GM12874 (cell line): ENCODE measurements at regions not wholly inside any gene's neighbourhood (a gene's known extent, or its start where the extent isn't known, plus 50 kb on each side); places are given as distances from the start of the nearest gene placed in this dataset.

Experiments used
- TF ChIP-seq, protein P1 (sequence below): IDR thresholded peaks from 2 replicates; pipeline ENCODE4 v1.5.1; 2011; ENCODE audit warnings: low read depth, mild to moderate bottlenecking, control low read depth, low read length, moderate library complexity; ENCODE audit not compliant: insufficient read depth

DNA sequence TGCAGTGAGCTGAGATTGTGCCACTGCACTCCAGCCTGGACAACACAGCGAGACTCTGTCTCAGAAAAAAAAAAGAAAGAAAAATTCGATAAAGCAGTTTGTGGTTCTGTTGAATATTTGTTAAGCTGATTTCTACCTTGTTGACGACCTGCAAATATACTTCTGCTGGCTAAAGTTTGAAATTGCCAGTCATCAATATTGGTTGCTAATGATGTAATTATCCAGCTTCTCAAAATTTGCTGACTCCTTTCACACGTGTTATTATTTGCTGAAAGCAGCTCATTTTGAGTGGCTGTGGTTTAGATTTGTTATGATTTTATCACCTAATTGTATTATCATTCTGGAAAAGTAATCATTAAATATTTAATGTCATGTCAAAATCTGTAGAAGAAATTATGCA lies 774.3 kb downstream of the QKI start:
- TF ChIP-seq, protein P1, sequence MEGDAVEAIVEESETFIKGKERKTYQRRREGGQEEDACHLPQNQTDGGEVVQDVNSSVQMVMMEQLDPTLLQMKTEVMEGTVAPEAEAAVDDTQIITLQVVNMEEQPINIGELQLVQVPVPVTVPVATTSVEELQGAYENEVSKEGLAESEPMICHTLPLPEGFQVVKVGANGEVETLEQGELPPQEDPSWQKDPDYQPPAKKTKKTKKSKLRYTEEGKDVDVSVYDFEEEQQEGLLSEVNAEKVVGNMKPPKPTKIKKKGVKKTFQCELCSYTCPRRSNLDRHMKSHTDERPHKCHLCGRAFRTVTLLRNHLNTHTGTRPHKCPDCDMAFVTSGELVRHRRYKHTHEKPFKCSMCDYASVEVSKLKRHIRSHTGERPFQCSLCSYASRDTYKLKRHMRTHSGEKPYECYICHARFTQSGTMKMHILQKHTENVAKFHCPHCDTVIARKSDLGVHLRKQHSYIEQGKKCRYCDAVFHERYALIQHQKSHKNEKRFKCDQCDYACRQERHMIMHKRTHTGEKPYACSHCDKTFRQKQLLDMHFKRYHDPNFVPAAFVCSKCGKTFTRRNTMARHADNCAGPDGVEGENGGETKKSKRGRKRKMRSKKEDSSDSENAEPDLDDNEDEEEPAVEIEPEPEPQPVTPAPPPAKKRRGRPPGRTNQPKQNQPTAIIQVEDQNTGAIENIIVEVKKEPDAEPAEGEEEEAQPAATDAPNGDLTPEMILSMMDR = no peak

DNA sequence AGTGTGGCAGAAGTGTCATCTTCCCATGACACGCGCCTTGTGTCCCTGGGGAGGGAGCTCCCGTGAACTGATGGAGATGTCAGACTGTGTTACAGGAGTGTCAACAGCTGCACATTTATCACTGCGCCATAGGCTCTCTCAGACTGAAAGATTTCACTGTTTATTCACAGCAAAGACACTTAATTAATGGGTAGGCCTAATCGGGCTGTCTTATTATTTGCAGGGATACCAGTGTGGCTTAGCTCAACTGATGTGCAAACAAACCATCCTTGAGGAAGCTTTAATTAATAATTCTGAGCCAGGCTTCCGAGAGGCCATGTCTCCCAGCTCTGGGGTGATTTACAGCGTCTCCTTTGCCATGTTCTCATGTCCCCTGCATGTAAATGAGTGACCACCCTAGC lies 771.0 kb downstream of the QKI start:
- TF ChIP-seq, protein P1 = no peak

DNA sequence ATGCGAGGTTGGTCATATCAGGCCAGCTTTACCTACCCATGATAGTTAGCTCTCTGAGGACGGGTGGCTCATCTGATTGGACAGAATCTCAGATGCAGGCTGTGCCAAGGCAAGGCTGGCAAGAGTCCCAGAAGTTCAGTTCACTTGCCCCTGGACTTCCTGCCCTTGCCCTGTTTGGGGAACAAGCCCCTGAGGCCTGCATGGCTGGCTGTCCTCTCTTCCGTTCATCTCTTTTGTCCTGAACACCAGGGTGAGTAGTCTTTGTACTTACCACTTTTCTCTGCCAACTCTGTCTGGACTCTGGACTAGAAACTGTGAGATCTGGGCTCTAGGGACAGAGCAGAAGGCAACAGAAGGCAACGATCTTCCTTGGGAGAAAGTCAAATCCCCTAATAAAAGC lies 769.9 kb downstream of the QKI start:
- TF ChIP-seq, protein P1 = no peak

DNA sequence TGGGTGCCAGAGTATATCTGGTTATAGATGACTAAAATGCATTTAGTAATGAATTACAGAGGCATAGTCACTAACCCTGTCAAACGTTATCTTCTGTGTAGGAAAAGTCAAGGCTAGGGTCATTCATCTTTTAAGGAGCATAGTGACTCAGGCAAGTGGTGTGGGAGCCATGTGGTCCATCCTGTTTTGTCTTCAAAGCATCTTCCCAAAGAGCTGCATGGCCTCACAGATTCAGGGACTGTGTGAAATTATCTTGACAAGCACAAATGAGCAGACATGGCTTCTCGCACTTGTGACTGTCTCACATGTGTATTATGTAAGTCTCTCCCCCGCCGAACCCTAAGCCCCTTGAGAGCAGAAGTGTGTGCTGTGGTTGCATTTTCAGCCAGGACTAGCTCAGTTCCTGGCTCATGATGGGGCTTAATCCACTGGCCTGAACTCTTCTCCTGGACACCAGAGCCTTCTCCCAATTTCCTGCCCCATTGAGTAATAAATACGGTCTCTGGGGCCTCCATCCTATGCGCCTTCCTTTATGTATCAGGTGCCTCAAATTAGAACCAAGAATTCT lies 769.1 kb downstream of the QKI start:
- TF ChIP-seq, protein P1 = no peak

DNA sequence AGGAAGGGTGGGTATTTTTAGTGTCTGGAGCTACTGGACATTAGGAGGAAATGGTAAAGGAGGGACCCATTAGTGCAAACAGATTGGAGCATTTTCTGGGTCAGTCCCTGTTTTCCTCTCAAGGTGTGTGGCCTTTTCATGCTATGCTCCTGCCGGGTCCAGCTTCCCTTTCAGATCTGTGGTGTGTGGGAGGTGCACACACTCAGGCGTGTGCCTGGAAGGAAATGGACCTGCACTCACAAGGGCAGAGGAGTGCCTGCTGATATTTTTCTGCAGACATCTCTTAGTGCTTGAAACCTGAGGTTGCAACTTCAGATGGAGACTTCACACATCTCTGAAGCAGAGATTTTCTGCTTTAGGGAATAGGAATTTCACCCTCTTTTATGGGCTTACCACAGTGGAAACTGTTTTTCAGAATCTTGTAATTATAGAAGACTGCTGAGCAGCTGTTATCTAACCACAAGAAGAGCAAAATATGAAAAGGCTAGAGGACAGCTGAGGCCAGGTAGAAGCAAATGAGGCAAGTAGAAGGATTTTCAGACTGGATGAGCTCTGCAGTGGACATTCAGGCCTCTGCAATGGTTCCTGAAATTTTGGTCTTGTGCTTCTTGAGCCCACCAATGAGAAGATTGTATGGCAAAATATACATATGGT lies 764.3 kb downstream of the QKI start:
- TF ChIP-seq, protein P1 = no peak

DNA sequence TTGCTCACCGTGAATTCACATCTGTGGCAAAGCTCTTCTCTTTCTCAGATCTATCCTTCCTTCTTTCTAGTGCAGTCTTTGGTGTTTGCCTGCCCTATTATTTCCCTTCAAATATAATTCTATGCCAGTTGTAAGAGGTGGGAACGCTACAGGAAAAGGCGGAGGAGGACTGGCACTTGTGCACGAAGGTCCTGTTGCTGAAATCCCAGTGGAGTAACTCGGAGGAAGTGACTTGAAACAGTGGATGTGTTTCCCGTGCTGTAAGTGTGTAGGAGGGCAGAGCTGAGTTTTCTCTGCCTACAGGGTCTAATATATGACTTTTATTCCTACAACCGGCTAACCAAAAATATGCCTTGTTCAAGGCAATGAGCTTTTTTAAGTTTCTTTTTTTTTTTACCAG lies 754.8 kb downstream of the QKI start:
- TF ChIP-seq, protein P1 = no peak

DNA sequence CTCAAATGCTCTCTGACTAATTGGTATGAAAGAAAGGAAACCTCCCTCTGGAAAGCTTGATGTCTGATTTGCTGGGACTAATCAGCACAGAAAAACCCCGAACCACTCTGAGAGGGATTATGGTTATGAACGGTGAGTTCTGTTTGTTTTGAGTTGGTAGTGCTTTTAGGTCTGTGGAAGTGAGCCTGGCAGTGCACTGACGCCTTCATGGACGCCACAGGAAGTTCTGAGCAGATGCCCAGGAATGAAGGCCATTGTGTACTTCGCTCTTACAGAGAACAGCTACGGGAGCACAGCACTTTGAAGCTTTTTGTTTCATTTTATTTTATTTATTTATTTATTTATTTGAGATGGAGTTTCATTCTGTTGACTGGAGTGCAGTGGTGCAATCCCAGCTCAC lies 754.1 kb downstream of the QKI start:
- TF ChIP-seq, protein P1 = no peak
